Prostate gland (tissue), 2 donors: ENCODE measurements at regions not wholly inside any gene's neighbourhood (a gene's known extent, or its start where the extent isn't known, plus 50 kb on each side); places are given as distances from the start of the nearest gene placed in this dataset.

Experiments used
- DNase-seq: peaks from one replicate; pipeline ENCODE4 v3.0.0-alpha.2; 2019; ENCODE audit warnings: low spot score
- H3K27ac ChIP-seq, 2 donors: fragments of 200-600 bp; sonication (generic); 2 replicates each; pipeline ENCODE4 v1.5.1; 2017 to 2019
- H3K27me3 ChIP-seq: fragments of 200-600 bp; sonication (generic); replicated peaks from 2 replicates; pipeline ENCODE4 v1.5.1; 2019; ENCODE audit not compliant: insufficient read depth
- H3K36me3 ChIP-seq, 2 donors: fragments of 200-600 bp; sonication (generic); 1 replicate in 1 of 2; 2 replicates in 1 of 2; pipeline versions ENCODE4 v1.5.1 to v1.8.1; 2017 to 2019
- H3K4me1 ChIP-seq: fragments of 200-600 bp; sonication (generic); replicated peaks from 2 replicates; pipeline ENCODE4 v1.5.1; 2019
- H3K4me3 ChIP-seq, 2 donors: fragments of 200-600 bp; sonication (generic); 2 replicates each; pipeline ENCODE4 v1.5.1; 2017 to 2019
- H3K9me3 ChIP-seq: fragments of 200-600 bp; sonication (generic); 2 replicates; pipeline ENCODE4 v1.5.1; 2017
- POLR2A ChIP-seq: fragments of 450-650 bp; IDR thresholded peaks from one replicate; pipeline ENCODE4 v1.6.1; 2016; ENCODE audit warnings: antibody characterized with exemption, mild to moderate bottlenecking
- POLR2AphosphoS5 ChIP-seq: sonication (generic); formaldehyde crosslinking; IDR thresholded peaks from one replicate; pipeline ENCODE4 v1.6.1; 2017; ENCODE audit warnings: antibody characterized with exemption
- WGBS: methylation state at CpG from one replicate; pipeline ENCODE4 v1.1.5; 2018; 5-methylcytosine and 5-hydroxymethylcytosine counted together
- intact Hi-C: fragments of 100-400 bp; cut with DNase I; formaldehyde crosslinking; loops from one replicate; pipeline ENCODE4 v1.14.2; 2022
- TF ChIP-seq, protein P1 (sequence below), 4 experiments: fragments of 200-600 bp in 2 of 4; fragments of 450-650 bp in 2 of 4; sonication (generic) in 2 of 4; IDR thresholded peaks; 1 replicate in 3 of 4; 2 replicates in 1 of 4; pipeline ENCODE4 v1.5.1; 2016 to 2019; ENCODE audit warnings: antibody characterized with exemption in 4 of 4, mild to moderate bottlenecking in 2 of 4, moderate library complexity in 2 of 4

DNA sequence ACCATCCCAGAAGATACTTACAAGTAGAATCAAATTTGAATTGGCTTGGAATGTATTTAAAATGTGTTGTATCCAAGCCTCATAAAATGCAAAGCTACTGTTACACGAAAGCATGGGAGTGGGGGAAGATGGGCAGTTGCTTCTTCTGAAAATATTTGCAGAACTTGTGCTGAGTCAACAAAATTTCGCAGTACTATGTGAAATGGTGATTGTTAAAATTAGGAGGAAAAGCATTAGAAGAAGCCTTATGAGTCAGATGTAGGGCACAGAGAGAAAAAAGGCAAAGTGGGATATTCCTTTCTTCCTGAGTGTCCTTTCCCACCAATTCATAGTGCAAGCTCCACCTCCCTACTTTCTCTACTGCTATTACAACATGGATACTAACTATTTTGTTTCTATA lies 332.7 kb downstream of the PRDM5 start:
- TF ChIP-seq POLR2A (no peak), POLR2AphosphoS5 (no peak)
- TF ChIP-seq, protein P1, sequence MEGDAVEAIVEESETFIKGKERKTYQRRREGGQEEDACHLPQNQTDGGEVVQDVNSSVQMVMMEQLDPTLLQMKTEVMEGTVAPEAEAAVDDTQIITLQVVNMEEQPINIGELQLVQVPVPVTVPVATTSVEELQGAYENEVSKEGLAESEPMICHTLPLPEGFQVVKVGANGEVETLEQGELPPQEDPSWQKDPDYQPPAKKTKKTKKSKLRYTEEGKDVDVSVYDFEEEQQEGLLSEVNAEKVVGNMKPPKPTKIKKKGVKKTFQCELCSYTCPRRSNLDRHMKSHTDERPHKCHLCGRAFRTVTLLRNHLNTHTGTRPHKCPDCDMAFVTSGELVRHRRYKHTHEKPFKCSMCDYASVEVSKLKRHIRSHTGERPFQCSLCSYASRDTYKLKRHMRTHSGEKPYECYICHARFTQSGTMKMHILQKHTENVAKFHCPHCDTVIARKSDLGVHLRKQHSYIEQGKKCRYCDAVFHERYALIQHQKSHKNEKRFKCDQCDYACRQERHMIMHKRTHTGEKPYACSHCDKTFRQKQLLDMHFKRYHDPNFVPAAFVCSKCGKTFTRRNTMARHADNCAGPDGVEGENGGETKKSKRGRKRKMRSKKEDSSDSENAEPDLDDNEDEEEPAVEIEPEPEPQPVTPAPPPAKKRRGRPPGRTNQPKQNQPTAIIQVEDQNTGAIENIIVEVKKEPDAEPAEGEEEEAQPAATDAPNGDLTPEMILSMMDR (IDR thresholded peaks at IDR 0.05) = no peak
- Histone ChIP-seq H3K27ac (no peak overlapping the region), H3K9me3 (no peaks in the 10 kb centered on the region), H3K4me1 (no peaks in the 10 kb centered on the region), H3K36me3 (no peaks in the 10 kb centered on the region), H3K4me3 (no peak overlapping the region), H3K27me3 (no peaks in the 10 kb centered on the region)
- DNase-seq = no peak
- intact Hi-C loops = no loop called here
- 42% methylated on average over 2 of the region's 2 CpGs for WGBS

DNA sequence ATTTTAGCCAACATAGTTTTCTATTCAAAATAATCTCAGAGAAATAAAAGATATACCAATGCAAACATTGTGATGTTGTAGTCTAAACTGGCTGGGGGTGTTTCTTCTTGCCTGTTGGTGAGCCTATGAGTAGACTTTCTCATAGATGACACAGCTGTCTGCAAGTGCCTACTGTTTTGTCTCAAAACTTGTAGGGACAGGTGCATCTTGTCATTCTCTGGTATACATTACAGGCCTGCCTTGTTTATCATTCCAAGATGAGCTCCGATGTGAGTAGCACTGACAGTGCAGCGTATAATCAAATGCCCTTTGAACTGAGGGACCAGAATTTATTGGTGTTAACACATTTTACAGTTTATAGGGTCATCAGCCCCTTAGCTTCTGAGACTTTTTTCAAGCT lies 353.8 kb downstream of the PRDM5 start:
- TF ChIP-seq, protein P1 (IDR thresholded peaks at IDR 0.05) = no peak
- Histone ChIP-seq H3K4me1 (no peaks in the 10 kb centered on the region), H3K27me3 (no peaks in the 10 kb centered on the region), H3K4me3 (no peak overlapping the region), H3K9me3 (no peaks in the 10 kb centered on the region), H3K36me3 (no peaks in the 10 kb centered on the region), H3K27ac (no peak overlapping the region)
- intact Hi-C loops = no loop called here
- 43% methylated on average over 2 of the region's 2 CpGs for WGBS
- no peak for DNase-seq

- TF ChIP-seq, protein P1 (IDR thresholded peaks at IDR 0.05) = no peak
- no peak for TF ChIP-seq POLR2AphosphoS5
- no peak overlapping the region for H3K4me3 ChIP-seq
- no peaks in the 10 kb centered on the region for H3K9me3 ChIP-seq
- no peaks in the 10 kb centered on the region for H3K36me3 ChIP-seq
- H3K27me3 ChIP-seq = no peaks in the 10 kb centered on the region
- H3K4me1 ChIP-seq = no peaks in the 10 kb centered on the region
- no peak for DNase-seq
- H3K27ac ChIP-seq = no peak overlapping the region
- WGBS = 68% methylated on average over 2 of the region's 2 CpGs
- intact Hi-C loops = no loop called here
Observed at GRCh38 chr4:120561648-120562047, 360.9 kb downstream of the PRDM5 start.

- Histone ChIP-seq H3K4me1 (no peaks in the 10 kb centered on the region), H3K27me3 (no peaks in the 10 kb centered on the region), H3K9me3 (no peaks in the 10 kb centered on the region), H3K27ac (no peak overlapping the region), H3K4me3 (no peak overlapping the region), H3K36me3 (no peaks in the 10 kb centered on the region)
- WGBS = 90% methylated on average over 2 of the region's 2 CpGs
- no peak for DNase-seq
- TF ChIP-seq, protein P1 (IDR thresholded peaks at IDR 0.05) = no peak
- TF ChIP-seq POLR2A (no peak), POLR2AphosphoS5 (no peak)
- intact Hi-C loops = no loop called here
Observed at GRCh38 chr4:120557372-120557771, 365.2 kb downstream of the PRDM5 start.

- Histone ChIP-seq H3K4me3 (no peak overlapping the region), H3K27ac (no peak overlapping the region), H3K27me3 (no peaks in the 10 kb centered on the region), H3K4me1 (no peaks in the 10 kb centered on the region), H3K36me3 (no peaks in the 10 kb centered on the region), H3K9me3 (no peaks in the 10 kb centered on the region)
- WGBS = 62% methylated on average over 2 of the region's 2 CpGs
- DNase-seq = no peak
- TF ChIP-seq, protein P1 (IDR thresholded peaks at IDR 0.05) = no peak
- TF ChIP-seq POLR2A (no peak), POLR2AphosphoS5 (no peak)
- intact Hi-C loops = no loop called here
Observed at GRCh38 chr4:120555058-120555457, 367.5 kb downstream of the PRDM5 start.
